Liver (tissue), 2 donors: ENCODE measurements at regions not wholly inside any gene's neighbourhood (a gene's known extent, or its start where the extent isn't known, plus 50 kb on each side); places are given as distances from the start of the nearest gene placed in this dataset.

ENCODE experiments used
- TF ChIP-seq, protein P1 (sequence below): fragments of 150-350 bp; IDR thresholded peaks from 2 replicates; pipeline ENCODE4 v1.5.1; 2017; ENCODE audit warnings: improper control_type of control experiment, low read depth, low read length; ENCODE audit not compliant: missing input control
- TF ChIP-seq, protein P2 (sequence below): IDR thresholded peaks from 2 replicates; pipeline ENCODE4 v1.6.1; 2016; ENCODE audit warnings: antibody characterized with exemption
- donor health status: healthy.

DNA sequence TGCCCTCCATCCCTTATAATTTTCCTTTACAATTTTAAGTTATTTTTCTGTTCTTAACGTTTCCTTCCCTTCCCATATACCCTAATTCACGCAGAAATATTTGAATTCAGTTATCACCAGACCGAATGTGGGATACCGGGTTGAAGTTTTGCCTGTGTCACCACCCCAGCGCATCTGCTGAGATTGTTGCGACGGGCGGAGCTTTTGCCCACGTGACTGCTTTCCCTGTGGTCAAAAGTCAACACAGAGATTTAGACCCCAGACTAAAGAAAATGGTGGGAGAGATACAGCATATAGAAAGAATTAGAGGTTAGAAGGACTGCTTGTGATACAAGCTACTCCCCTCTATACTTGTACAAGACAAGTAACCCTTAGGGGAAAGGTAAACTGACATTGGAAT, 326.4 kb upstream of the CTNND2 start:
- TF ChIP-seq, protein P1, sequence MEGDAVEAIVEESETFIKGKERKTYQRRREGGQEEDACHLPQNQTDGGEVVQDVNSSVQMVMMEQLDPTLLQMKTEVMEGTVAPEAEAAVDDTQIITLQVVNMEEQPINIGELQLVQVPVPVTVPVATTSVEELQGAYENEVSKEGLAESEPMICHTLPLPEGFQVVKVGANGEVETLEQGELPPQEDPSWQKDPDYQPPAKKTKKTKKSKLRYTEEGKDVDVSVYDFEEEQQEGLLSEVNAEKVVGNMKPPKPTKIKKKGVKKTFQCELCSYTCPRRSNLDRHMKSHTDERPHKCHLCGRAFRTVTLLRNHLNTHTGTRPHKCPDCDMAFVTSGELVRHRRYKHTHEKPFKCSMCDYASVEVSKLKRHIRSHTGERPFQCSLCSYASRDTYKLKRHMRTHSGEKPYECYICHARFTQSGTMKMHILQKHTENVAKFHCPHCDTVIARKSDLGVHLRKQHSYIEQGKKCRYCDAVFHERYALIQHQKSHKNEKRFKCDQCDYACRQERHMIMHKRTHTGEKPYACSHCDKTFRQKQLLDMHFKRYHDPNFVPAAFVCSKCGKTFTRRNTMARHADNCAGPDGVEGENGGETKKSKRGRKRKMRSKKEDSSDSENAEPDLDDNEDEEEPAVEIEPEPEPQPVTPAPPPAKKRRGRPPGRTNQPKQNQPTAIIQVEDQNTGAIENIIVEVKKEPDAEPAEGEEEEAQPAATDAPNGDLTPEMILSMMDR, result no peak
- TF ChIP-seq, protein P2, sequence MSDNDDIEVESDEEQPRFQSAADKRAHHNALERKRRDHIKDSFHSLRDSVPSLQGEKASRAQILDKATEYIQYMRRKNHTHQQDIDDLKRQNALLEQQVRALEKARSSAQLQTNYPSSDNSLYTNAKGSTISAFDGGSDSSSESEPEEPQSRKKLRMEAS, result no peak
